Adrenal gland (tissue), 9 donors: ENCODE measurements at regions not wholly inside any gene's neighbourhood (a gene's known extent, or its start where the extent isn't known, plus 50 kb on each side); places are given as distances from the start of the nearest gene placed in this dataset.

Experiments used
- DNase-seq, 7 donors: peaks; one replicate each; pipeline ENCODE4 v3.0.0-alpha.2; 2019 to 2020
- H3K27ac ChIP-seq, 5 donors: fragments of 200-600 bp; sonication (generic) in 4 of 5; 1 replicate in 3 of 5; 2 replicates in 2 of 5; pipeline versions ENCODE4 v1.5.1 to v1.8.0; 2016 to 2020; ENCODE audit warnings: mild to moderate bottlenecking in 1 of 5
- H3K27me3 ChIP-seq: fragments of 200-600 bp; 2 replicates; pipeline ENCODE4 v1.8.0; 2021
- H3K36me3 ChIP-seq, 2 donors: fragments of 200-600 bp; replicated peaks in 1 of 2; 1 replicate in 1 of 2; 2 replicates in 1 of 2; pipeline versions ENCODE4 v1.5.1 to v1.8.0; 2018 to 2022
- H3K4me1 ChIP-seq, 2 donors: fragments of 200-600 bp; replicated peaks in 1 of 2; 1 replicate in 1 of 2; 2 replicates in 1 of 2; pipeline versions ENCODE4 v1.5.1 to v1.8.0; 2018 to 2021
- H3K4me3 ChIP-seq, 4 donors: fragments of 200-600 bp; sonication (generic) in 3 of 4; one replicate each; pipeline ENCODE4 v1.5.1; 2016 to 2018
- H3K9me3 ChIP-seq, 3 donors: fragments of 200-600 bp; sonication (generic) in 1 of 3; replicated peaks in 1 of 3; 1 replicate in 2 of 3; 2 replicates in 1 of 3; pipeline versions ENCODE4 v1.5.1 to v1.8.0; 2016 to 2021
- CTCF ChIP-seq, 6 experiments: fragments of 450-650 bp in 4 of 6; fragments of 200-600 bp in 2 of 6; sonication (generic) in 1 of 6; IDR thresholded peaks; 1 replicate in 5 of 6; 2 replicates in 1 of 6; pipeline versions ENCODE4 v1.5.1 to v1.8.0; 2016 to 2021; ENCODE audit warnings: antibody characterized with exemption in 6 of 6, mild to moderate bottlenecking in 2 of 6, moderate library complexity in 1 of 6
- POLR2A ChIP-seq, 2 donors: fragments of 450-650 bp; IDR thresholded peaks; one replicate each; pipeline ENCODE4 v1.6.1; 2017; ENCODE audit warnings: antibody characterized with exemption in 2 of 2, mild to moderate bottlenecking in 2 of 2, moderate library complexity in 1 of 2
- WGBS, 4 donors: extraction: QIAGEN DNeasy Blood & Tissue Kit in 2 of 4; methylation state at CpG; one replicate each; pipeline versions ENCODE4 v1.1.5 to v1.1.7; 2013 to 2017; 5-methylcytosine and 5-hydroxymethylcytosine counted together
- intact Hi-C, 2 donors: fragments of 100-400 bp; cut with DNase I; formaldehyde crosslinking; loops; one replicate each; pipeline versions ENCODE4 v1.14.1 to v1.15.0; 2022 to 2023
- donor health status: healthy with polysubstance abuse.
- donor health status: Bipolar disorder and iron deficiency.
- donor health status: DM: yes; HTN: yes; CAD: no.
- donor health status: DM: no; HTN: no; CAD: no.
- donor health status: DM: no; HTN: no; CAD: no.

- Histone ChIP-seq H3K27me3 (no peaks in the 10 kb centered on the region), H3K36me3 (no peaks in the 10 kb centered on the region), H3K4me3 (no peak overlapping the region), H3K4me1 (no peaks in the 10 kb centered on the region), H3K9me3 (no peaks in the 10 kb centered on the region), H3K27ac (no peak overlapping the region)
- DNase-seq, result no peak
- TF ChIP-seq CTCF (IDR thresholded peaks at IDR 0.05) (no peak), POLR2A (IDR thresholded peaks at IDR 0.05) (no peak)
- WGBS, 4 donors, result 81 to 88% (median 84%) methylated on average over 4 of the region's 4 CpGs
- intact Hi-C loops, result loop anchor here (5.0 to 10.0 kb wide), 3 partner anchors 60 to 218 kb away; no protein-coding TSS in a partner anchor
These were observed 53.7 kb downstream of the CAMK2N1 start for GRCh38 chr1:20432341-20432740.

DNA sequence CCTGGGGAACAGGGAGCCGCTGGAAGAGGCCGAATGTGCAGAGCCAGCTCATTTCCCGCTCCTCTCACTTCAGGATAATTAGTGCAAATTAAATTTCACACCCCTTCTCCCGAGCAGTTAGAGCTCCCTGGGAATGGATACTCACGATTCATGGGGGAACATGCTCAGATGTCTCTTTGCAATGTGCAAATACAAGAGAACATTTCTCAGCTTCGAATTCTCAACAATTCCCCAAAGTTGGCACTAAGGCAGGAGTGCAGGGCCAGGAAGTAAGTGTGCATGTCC lies 54.9 kb downstream of the CAMK2N1 start:
- H3K4me1 ChIP-seq, result no peaks in the 10 kb centered on the region
- H3K9me3 ChIP-seq, result no peaks in the 10 kb centered on the region
- WGBS, 4 donors, result 38 to 48% (median 44%) methylated on average over 6 of the region's 6 CpGs
- intact Hi-C loops, result loop anchor here (5.0 to 10.0 kb wide), 3 partner anchors 61 to 216 kb away; no protein-coding TSS in a partner anchor
- DNase-seq, result no peak
- no peak for TF ChIP-seq POLR2A (IDR thresholded peaks at IDR 0.05)
- TF ChIP-seq CTCF (IDR thresholded peaks at IDR 0.05), result no peak
- H3K4me3 ChIP-seq, result no peak overlapping the region
- no peaks in the 10 kb centered on the region for H3K27me3 ChIP-seq
- H3K36me3 ChIP-seq, result no peaks in the 10 kb centered on the region
- H3K27ac ChIP-seq, result no peak overlapping the region

DNA sequence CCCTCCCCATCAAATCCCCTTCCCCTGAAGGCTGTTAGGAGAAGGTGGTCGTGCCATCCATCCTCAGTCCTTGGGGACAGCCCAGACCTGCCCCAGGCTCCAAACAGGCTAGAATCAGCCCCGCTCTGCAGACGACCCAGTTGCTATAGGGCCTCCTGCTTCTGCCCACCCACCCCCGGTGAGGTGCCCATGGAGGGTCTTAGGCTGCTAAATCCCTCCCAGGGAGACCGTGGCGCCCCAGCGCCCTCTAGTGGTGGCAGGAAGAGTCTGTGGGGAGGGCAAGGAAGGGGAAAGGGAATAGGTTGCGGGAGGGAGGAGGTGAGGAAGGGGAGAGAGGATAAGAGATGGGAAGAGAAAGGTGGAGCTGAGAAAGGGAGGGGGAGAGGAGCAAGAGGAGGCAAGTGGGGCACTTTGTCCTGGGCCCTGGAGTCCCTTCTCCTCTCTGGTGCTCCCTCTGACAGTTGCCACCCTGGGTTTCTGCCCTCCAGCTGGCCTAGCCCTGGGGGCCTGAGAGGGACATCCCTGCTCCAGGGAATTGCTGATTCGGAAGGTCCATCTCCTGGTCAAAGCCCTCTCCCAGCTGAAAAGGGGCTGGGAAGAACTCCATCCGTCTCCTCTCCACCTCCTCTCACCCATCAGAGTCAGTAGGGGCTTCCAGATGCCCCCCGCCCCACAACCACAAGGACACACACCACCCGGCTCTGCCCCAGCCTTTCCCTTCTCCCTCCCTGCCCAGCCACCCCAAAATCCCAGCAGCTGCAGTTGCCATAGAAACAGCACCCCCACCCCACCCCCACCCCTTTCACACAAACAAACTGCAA lies 55.4 kb downstream of the CAMK2N1 start:
- intact Hi-C loops, result loop anchor here (5.0 to 10.0 kb wide), 3 partner anchors 62 to 216 kb away; no protein-coding TSS in a partner anchor

DNA sequence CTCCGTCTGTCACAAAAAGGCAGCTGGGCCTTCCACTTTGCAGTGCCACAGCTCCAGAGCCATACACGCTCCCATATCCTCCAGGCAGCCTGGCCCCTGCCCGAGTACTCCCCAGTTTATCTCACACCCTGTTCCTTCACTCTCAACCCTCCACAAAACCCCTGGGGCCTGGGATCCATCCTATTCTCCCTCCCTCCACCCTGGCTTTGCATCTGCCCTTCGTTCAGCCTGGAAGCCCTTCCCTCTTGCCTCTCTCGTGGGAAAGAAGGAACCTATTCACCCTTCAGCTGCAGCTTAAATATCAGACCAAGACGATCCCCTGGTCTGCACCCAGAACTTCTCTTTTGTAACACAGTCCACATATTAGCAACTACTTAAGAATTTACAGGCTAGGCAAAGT lies 56.7 kb downstream of the CAMK2N1 start:
- DNase-seq, result no peak

More for the DNA sequence above, 55.4 kb downstream of the CAMK2N1 start:
- H3K27me3 ChIP-seq, result no peaks in the 10 kb centered on the region
- no peaks in the 10 kb centered on the region for H3K9me3 ChIP-seq
- H3K36me3 ChIP-seq, result no peaks in the 10 kb centered on the region
- H3K27ac ChIP-seq, result no peak overlapping the region
- TF ChIP-seq POLR2A (IDR thresholded peaks at IDR 0.05) (no peak), CTCF (IDR thresholded peaks at IDR 0.05) (peak; percentile 54 to 86 (median 72))
- WGBS, 4 donors, result 16 to 27% (median 23%) methylated on average over 11 to 12 of the region's 12 CpGs
- peak in 5 of 7 donors; percentile 26 to 55 (median 40) for DNase-seq
- no peaks in the 10 kb centered on the region for H3K4me1 ChIP-seq
- H3K4me3 ChIP-seq, result no peak overlapping the region

More for the DNA sequence above, 56.7 kb downstream of the CAMK2N1 start:
- H3K4me1 ChIP-seq, result no peaks in the 10 kb centered on the region
- 61 to 69% (median 63%) methylated on average over 6 of the region's 6 CpGs for WGBS, 4 donors
- H3K9me3 ChIP-seq, result peaks cover 0 to 3% (median 0%) of the 10 kb centered on the region in 3 donors
- H3K4me3 ChIP-seq, result no peak overlapping the region
- H3K36me3 ChIP-seq, result no peaks in the 10 kb centered on the region
- intact Hi-C loops, result loop anchor here in 1 of 2 donors (5.0 kb wide), 1 partner anchor 52 kb away; no protein-coding TSS in a partner anchor
- no peak for TF ChIP-seq CTCF (IDR thresholded peaks at IDR 0.05)
- TF ChIP-seq POLR2A (IDR thresholded peaks at IDR 0.05), result no peak
- no peaks in the 10 kb centered on the region for H3K27me3 ChIP-seq
- H3K27ac ChIP-seq, result no peak overlapping the region
